ENCODE measurements at regions not wholly inside any gene's neighbourhood (a gene's known extent, or its start where the extent isn't known, plus 50 kb on each side); places are given as distances from the start of the nearest gene placed in this dataset.
"Not testable (repeated sequence)": the region's sequence is repeated elsewhere in the genome, so short reads cannot be mapped to it uniquely, and the experiment has no call there.

- in situ Hi-C loops (cut with HindIII; ENCODE audit: low sequenced_read_pairs) = not testable (repeated sequence)
Measured at GRCh38 chr1:224841803-224842202, 87.7 kb upstream of the DNAH14 start.

- in situ Hi-C loops (cut with HindIII; ENCODE audit: low sequenced_read_pairs) = no loop called here
Measured at GRCh38 chr1:224846119-224846907, 83.2 kb upstream of the DNAH14 start.

GRCh38 chr1:224850446-224850845, 79.0 kb upstream of the DNAH14 start:
- in situ Hi-C loops (cut with HindIII; ENCODE audit: low sequenced_read_pairs) = no loop called here

GRCh38 chr1:224851210-224851847, 78.1 kb upstream of the DNAH14 start:
- in situ Hi-C loops (cut with HindIII; ENCODE audit: low sequenced_read_pairs) = no loop called here

GRCh38 chr1:224851848-224852261, 77.6 kb upstream of the DNAH14 start:
- in situ Hi-C loops (cut with HindIII; ENCODE audit: low sequenced_read_pairs) = no loop called here

GRCh38 chr1:224852901-224853568, 76.4 kb upstream of the DNAH14 start:
- in situ Hi-C loops (cut with HindIII; ENCODE audit: low sequenced_read_pairs) = no loop called here

GRCh38 chr1:224856973-224857372, 72.5 kb upstream of the DNAH14 start:
- in situ Hi-C loops (cut with HindIII; ENCODE audit: low sequenced_read_pairs) = no loop called here

- in situ Hi-C loops (cut with HindIII; ENCODE audit: low sequenced_read_pairs) = no loop called here
Measured at GRCh38 chr1:224859651-224860050, 69.8 kb upstream of the DNAH14 start.

GRCh38 chr1:224860488-224861338, 68.8 kb upstream of the DNAH14 start:
- in situ Hi-C loops (cut with HindIII; ENCODE audit: low sequenced_read_pairs) = no loop called here

- in situ Hi-C loops (cut with HindIII; ENCODE audit: low sequenced_read_pairs) = no loop called here
Measured at GRCh38 chr1:224861339-224861716, 68.1 kb upstream of the DNAH14 start.

GRCh38 chr1:224863486-224863885, 66.0 kb upstream of the DNAH14 start:
- in situ Hi-C loops (cut with HindIII; ENCODE audit: low sequenced_read_pairs) = no loop called here

DNA sequence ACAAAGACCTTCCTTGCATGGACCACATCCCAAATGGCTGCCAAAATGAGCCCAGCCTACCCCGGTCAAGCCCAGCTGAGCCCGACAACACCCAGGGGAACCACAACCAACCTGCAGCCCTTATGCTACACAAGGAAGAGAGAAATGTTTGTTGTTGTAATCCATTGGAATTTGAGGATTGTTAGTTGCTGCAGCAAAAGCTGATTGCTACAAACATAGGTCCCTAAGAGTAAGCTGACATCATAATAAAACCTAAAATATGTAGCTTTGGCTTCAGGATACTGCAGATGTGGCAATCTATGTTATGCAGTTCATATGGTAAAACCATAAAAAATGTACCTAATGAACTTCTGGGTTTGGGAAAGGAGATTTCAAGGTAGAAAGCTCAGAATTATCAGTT, 65.5 kb upstream of the DNAH14 start:
- in situ Hi-C loops (cut with HindIII; ENCODE audit: low sequenced_read_pairs) = no loop called here

DNA sequence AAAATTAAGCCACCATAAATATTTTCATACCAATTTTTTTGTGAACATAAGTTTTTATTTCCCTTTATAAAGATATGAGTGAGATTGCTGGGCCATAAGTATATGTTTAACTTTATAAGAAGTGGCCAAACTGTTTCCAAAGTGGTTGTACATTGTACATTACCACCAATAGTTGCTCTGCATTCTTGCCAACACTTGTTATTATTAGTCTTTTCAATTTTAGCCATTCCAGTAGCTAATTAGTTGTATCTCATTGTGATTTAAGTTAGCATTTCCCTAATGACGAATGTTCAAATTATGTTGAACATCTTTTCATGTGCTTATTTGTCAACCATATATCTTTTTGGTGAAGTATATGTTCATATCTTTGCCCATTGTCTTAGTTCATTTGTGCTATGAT, 64.0 kb upstream of the DNAH14 start:
- in situ Hi-C loops (cut with HindIII; ENCODE audit: low sequenced_read_pairs) = no loop called here

- in situ Hi-C loops (cut with HindIII; ENCODE audit: low sequenced_read_pairs) = no loop called here
Measured at GRCh38 chr1:224866940-224867339, 62.5 kb upstream of the DNAH14 start.

DNA sequence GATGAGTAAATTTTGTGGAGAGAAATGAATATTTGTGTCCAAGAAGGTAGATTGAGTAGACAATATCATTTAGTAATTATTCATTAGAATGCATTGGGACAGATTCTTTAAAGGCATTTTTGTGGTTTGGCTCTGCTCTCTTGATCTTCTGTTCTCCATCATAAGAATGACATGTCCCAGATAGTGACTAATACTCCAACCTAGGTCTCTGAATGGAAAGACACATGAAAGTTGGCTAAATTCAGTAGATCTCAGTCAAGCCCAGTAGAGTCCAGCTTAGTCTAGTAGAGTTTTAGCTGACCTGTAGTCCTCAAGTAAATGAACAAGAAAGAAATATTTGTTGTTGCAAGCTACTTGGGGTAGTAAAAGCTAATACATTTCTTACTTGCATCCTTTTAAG, 61.8 kb upstream of the DNAH14 start:
- in situ Hi-C loops (cut with HindIII; ENCODE audit: low sequenced_read_pairs) = no loop called here

GRCh38 chr1:224872832-224873433, 56.5 kb upstream of the DNAH14 start:
- in situ Hi-C loops (cut with HindIII; ENCODE audit: low sequenced_read_pairs) = no loop called here

DNA sequence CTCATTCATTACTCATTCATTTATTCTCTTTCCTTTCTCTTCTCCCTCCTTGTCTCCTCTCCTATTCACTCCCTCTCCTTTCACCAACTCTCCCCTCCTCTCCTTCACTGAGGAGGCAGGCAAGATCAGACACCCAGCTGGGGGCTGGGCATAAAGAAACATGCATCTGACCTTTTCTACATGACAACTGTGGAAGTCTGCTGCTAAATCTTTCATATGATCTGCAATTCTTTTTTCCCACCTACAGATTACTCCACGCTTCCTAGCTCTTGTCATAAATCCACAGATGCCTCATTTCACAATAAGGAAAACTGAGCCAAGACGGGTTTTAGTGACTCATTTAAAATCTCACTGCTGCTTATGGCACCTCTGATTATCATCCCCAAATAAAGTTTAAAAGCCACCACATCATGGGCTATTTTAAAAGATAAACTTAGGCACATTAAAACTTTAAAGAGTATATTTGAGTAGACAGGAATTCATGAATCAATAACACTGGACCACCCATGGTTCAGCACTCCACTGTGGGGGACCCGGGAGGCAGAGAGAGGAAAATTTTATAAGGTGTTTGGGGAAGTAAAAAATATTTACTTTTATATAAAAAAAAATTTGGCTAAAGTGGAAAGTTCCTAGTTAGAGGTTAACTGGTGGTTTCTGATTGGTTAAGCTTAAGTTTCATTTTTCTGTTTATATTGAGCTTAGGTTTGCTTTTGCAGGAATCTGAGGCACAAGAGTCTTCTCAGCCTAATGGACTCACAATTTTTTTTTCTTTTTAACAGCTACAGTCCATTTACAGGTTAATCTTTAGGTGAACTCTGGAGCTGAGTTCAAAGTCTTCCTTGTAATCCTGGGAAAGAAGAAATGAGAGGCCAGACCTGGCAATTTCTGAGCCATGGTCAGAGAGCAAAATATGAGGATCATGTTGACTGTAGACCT, 55.8 kb upstream of the DNAH14 start:
- in situ Hi-C loops (cut with HindIII; ENCODE audit: low sequenced_read_pairs) = no loop called here

- in situ Hi-C loops (cut with HindIII; ENCODE audit: low sequenced_read_pairs) = no loop called here
Measured at GRCh38 chr1:224874775-224875174, 54.7 kb upstream of the DNAH14 start.

DNA sequence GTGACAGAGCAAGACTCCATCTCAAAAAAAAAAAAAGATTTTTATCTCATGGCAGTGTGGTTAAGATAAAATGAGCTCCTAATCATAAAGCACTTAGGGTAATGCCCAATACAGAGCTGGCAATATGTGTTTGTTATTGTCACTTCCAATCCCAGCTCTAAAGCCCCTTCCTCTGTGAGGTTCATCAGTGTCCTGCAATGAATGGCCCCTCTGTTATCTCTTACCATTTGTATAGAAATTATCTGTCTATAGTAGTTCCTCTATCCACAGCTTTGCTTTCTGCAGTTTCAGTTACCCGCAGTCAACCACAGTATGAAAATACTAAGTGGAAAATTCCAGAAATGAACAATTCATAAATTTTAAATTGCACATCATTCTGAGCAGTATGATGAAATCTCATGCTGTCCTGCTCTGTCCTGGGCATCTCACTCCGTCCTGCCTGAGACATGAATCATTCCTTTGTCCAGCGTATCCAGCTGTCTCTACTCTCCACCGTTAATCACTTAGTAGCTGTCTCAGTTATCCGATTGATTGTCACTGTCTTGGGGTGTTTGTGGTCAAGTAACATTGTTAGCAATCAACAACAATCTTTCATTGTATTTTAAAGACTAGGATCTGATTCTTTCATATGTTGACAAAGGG, 50.2 kb upstream of the DNAH14 start:
- in situ Hi-C loops (cut with HindIII; ENCODE audit: low sequenced_read_pairs) = no loop called here

Measured in endothelial cell of hepatic sinusoid (primary cell).